ENCODE measurements at regions not wholly inside any gene's neighbourhood (a gene's known extent, or its start where the extent isn't known, plus 50 kb on each side); places are given as distances from the start of the nearest gene placed in this dataset.
"Not testable (repeated sequence)": the region's sequence is repeated elsewhere in the genome, so short reads cannot be mapped to it uniquely, and the experiment has no call there.

GRCh38 chr14:106329987-106330774 lies 803.8 kb downstream of the TMEM121 start:
- TF ChIP-seq, protein P1, sequence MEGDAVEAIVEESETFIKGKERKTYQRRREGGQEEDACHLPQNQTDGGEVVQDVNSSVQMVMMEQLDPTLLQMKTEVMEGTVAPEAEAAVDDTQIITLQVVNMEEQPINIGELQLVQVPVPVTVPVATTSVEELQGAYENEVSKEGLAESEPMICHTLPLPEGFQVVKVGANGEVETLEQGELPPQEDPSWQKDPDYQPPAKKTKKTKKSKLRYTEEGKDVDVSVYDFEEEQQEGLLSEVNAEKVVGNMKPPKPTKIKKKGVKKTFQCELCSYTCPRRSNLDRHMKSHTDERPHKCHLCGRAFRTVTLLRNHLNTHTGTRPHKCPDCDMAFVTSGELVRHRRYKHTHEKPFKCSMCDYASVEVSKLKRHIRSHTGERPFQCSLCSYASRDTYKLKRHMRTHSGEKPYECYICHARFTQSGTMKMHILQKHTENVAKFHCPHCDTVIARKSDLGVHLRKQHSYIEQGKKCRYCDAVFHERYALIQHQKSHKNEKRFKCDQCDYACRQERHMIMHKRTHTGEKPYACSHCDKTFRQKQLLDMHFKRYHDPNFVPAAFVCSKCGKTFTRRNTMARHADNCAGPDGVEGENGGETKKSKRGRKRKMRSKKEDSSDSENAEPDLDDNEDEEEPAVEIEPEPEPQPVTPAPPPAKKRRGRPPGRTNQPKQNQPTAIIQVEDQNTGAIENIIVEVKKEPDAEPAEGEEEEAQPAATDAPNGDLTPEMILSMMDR (IDR thresholded peaks at IDR 0.05): not testable (repeated sequence)
- TF ChIP-seq ZFX (IDR thresholded peaks at IDR 0.05; ENCODE audit: borderline replicate concordance): not testable (repeated sequence)

Data from 22Rv1 (cell line).